Posterior cingulate gyrus (tissue), 11 donors: ENCODE measurements at regions not wholly inside any gene's neighbourhood (a gene's known extent, or its start where the extent isn't known, plus 50 kb on each side); places are given as distances from the start of the nearest gene placed in this dataset.
"Not testable (repeated sequence)": the region's sequence is repeated elsewhere in the genome, so short reads cannot be mapped to it uniquely, and the experiment has no call there.

Source experiments
- DNase-seq, 10 donors: peaks; one replicate each; pipeline versions ENCODE4 v3.0.0 to v3.0.0-alpha.2; 2020 to 2021; ENCODE audit warnings: mixed read lengths in 3 of 10
- intact Hi-C: fragments of 100-400 bp; cut with DNase I; formaldehyde crosslinking; loops from one replicate; pipeline ENCODE4 v1.15.1; 2023

GRCh38 chr15:79161837-79162508, 71.4 kb upstream of the RASGRF1 start:
- intact Hi-C loops: no loop called here
- DNase-seq: no peak

GRCh38 chr15:79160211-79160610, 69.6 kb upstream of the RASGRF1 start:
- no peak for DNase-seq
- intact Hi-C loops: no loop called here

GRCh38 chr15:79157631-79158592, 67.3 kb upstream of the RASGRF1 start:
- intact Hi-C loops: no loop called here
- DNase-seq: no peak

- no peak for DNase-seq
- intact Hi-C loops: no loop called here
These were observed 66.3 kb upstream of the RASGRF1 start for GRCh38 chr15:79156704-79157375.

DNA sequence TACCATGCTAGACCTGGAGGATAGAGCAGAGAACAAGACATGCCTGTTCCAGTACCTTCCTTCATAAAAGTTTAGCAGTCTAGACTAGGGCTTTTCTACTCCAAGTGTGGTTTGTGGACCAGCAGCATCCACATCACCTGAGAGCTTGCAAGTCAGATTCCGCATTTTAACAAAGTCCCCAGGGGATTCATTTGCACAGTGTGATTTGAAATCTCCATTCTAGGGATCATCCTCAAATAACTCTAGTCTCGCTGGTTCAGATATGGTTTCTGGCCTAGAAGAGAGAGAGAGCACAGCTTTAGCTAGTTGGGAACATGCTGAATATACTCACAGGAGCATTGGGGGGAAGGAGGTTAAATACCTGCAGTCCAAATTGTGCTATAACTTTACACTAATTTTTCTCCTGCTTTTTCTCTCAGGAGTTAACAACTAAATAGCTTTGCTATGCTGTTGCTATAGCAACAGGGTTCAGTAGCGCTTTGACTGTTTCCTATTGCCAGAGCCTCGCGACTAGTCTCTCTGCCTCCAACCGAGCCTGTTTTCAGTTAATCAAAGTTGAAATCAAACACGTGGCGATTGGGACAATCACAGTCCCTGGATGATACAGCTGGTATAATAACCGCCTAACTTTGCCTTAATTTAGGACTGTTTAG, 64.0 kb upstream of the RASGRF1 start:
- no peak for DNase-seq
- intact Hi-C loops: no loop called here

DNA sequence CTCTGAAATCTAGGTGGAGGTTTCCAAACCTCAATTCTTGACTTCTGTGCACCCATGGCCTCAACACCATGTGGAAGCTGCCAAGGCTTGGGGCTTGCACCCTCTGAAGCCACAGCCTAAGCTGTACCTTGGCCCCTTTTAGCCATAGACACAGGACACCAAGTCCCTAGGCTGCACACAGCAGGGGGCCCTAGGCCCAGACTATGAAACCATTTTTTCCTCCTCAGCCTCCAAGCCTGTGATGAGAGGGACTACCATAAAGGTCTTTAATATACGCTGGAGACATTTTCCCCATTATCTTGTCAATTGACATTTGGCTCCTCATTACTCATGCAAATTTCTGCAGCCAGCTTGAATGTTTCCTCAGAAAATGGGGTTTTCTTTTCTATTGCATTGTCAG, 53.7 kb upstream of the RASGRF1 start:
- intact Hi-C loops, DNase-seq: not testable (repeated sequence)

- no peak for DNase-seq
- intact Hi-C loops: no loop called here
These were observed 50.4 kb upstream of the RASGRF1 start for GRCh38 chr15:79140846-79141570.
